Trophoblast cell (in vitro differentiated cells and primary cell): ENCODE measurements at regions not wholly inside any gene's neighbourhood (a gene's known extent, or its start where the extent isn't known, plus 50 kb on each side); places are given as distances from the start of the nearest gene placed in this dataset.

Experiments used
- DNase-seq, 2 donors: peaks; one replicate each; pipeline ENCODE4 v3.0.0-alpha.2; 2016
- H2AFZ ChIP-seq: 2 replicates; pipeline ENCODE4 v1.6.1; 2013; ENCODE audit warnings: low read length, moderate library complexity, mild to moderate bottlenecking; ENCODE audit not compliant: insufficient read depth, poor library complexity
- H2AK5ac ChIP-seq: 2 replicates; pipeline ENCODE4 v1.6.1; 2013; ENCODE audit warnings: mild to moderate bottlenecking, low read length
- H2BK120ac ChIP-seq: 2 replicates; pipeline ENCODE4 v1.6.1; 2013; ENCODE audit warnings: low read length, mild to moderate bottlenecking, moderate library complexity; ENCODE audit not compliant: insufficient read depth, poor library complexity
- H2BK12ac ChIP-seq: 2 replicates; pipeline ENCODE4 v1.6.1; 2013; ENCODE audit warnings: mild to moderate bottlenecking, low read length, moderate library complexity
- H2BK5ac ChIP-seq: 2 replicates; pipeline ENCODE4 v1.6.1; 2013; ENCODE audit warnings: low read length, low read depth, moderate library complexity, mild to moderate bottlenecking; ENCODE audit not compliant: poor library complexity
- H3K14ac ChIP-seq: 2 replicates; pipeline ENCODE4 v1.6.1; 2013; ENCODE audit warnings: mild to moderate bottlenecking, low read length
- H3K18ac ChIP-seq: 2 replicates; pipeline ENCODE4 v1.6.1; 2013; ENCODE audit warnings: mild to moderate bottlenecking, low read length
- H3K23ac ChIP-seq: 2 replicates; pipeline ENCODE4 v1.6.1; 2013; ENCODE audit warnings: low read length
- H3K27ac ChIP-seq: 2 replicates; pipeline ENCODE4 v1.5.1; 2013; ENCODE audit warnings: low read depth, mild to moderate bottlenecking, inconsistent platforms, low read length, moderate library complexity
- H3K27me3 ChIP-seq: 2 replicates; pipeline ENCODE4 v1.6.1; 2013; ENCODE audit warnings: inconsistent platforms, mild to moderate bottlenecking, low read length, moderate library complexity; ENCODE audit not compliant: insufficient read depth
- H3K36me3 ChIP-seq, 2 experiments: 1 replicate in 1 of 2; 2 replicates in 1 of 2; pipeline ENCODE4 v1.6.1; 2013; ENCODE audit warnings: low read length in 2 of 2, mild to moderate bottlenecking in 2 of 2, moderate library complexity in 1 of 2; ENCODE audit not compliant: insufficient read depth in 2 of 2, control insufficient read depth in 1 of 2
- H3K4ac ChIP-seq: 2 replicates; pipeline ENCODE4 v1.6.1; 2013; ENCODE audit warnings: low read depth, mild to moderate bottlenecking, low read length, moderate library complexity
- H3K4me1 ChIP-seq, 2 experiments: 1 replicate in 1 of 2; 2 replicates in 1 of 2; pipeline ENCODE4 v1.6.1; 2013; ENCODE audit warnings: low read length in 2 of 2, mild to moderate bottlenecking in 2 of 2, moderate library complexity in 1 of 2; ENCODE audit not compliant: insufficient read depth in 2 of 2, control insufficient read depth in 1 of 2
- H3K4me2 ChIP-seq: 2 replicates; pipeline ENCODE4 v1.6.1; 2013; ENCODE audit warnings: inconsistent platforms, mild to moderate bottlenecking, low read length, moderate library complexity
- H3K4me3 ChIP-seq: 2 replicates; pipeline ENCODE4 v1.5.1; 2013; ENCODE audit warnings: mild to moderate bottlenecking, low read depth, low read length, inconsistent platforms
- H3K79me1 ChIP-seq: one replicate; pipeline ENCODE4 v1.6.1; 2013; ENCODE audit warnings: low read length
- H3K79me2 ChIP-seq: 2 replicates; pipeline ENCODE4 v1.6.1; 2013; ENCODE audit warnings: low read length, mild to moderate bottlenecking; ENCODE audit not compliant: control insufficient read depth, insufficient read depth, poor library complexity
- H3K9ac ChIP-seq: 2 replicates; pipeline ENCODE4 v1.6.1; 2013; ENCODE audit warnings: mild to moderate bottlenecking, low read length
- H3K9me3 ChIP-seq: 2 replicates; pipeline ENCODE4 v1.6.1; 2013; ENCODE audit warnings: low read depth, mild to moderate bottlenecking, control low read depth, inconsistent platforms, low read length; ENCODE audit not compliant: insufficient read depth
- H4K12ac ChIP-seq: 2 replicates; pipeline ENCODE4 v1.6.1; 2013; ENCODE audit warnings: low read depth, mild to moderate bottlenecking, low read length, moderate library complexity
- H4K8ac ChIP-seq: 2 replicates; pipeline ENCODE4 v1.6.1; 2013; ENCODE audit warnings: low read depth, mild to moderate bottlenecking, low read length, moderate library complexity
- H4K91ac ChIP-seq: one replicate; pipeline ENCODE4 v1.6.1; 2013; ENCODE audit warnings: low read depth, mild to moderate bottlenecking, low read length, moderate library complexity
- WGBS: extraction: QIAGEN DNeasy Blood & Tissue Kit; methylation state at CpG from one replicate; pipeline ENCODE4 v1.1.7; 2013; ENCODE audit warnings: missing lambda C conversion rate; ENCODE audit not compliant: insufficient read length, insufficient coverage; ENCODE audit errors: extremely low coverage; 5-methylcytosine and 5-hydroxymethylcytosine counted together

GRCh38 chr19:27881213-27881612 is 1331.7 kb downstream of the UQCRFS1 start:
- Histone ChIP-seq H3K27ac (no peak overlapping the region), H3K79me2 (no peaks in the 10 kb centered on the region), H4K91ac (no peak overlapping the region), H3K36me3 (no peaks in the 10 kb centered on the region), H3K9me3 (peaks cover 19% of the 10 kb centered on the region), H2AK5ac (no peak overlapping the region), H3K9ac (no peak overlapping the region), H3K4ac (no peak overlapping the region), H4K12ac (no peak overlapping the region), H3K27me3 (no peaks in the 10 kb centered on the region), H3K18ac (no peak overlapping the region), H3K4me3 (no peak overlapping the region), H3K4me2 (no peak overlapping the region), H4K8ac (no peak overlapping the region), H3K79me1 (no peaks in the 10 kb centered on the region), H2BK12ac (no peak overlapping the region), H3K14ac (no peak overlapping the region), H2BK5ac (no peak overlapping the region), H3K4me1 (no peaks in the 10 kb centered on the region), H2AFZ (no peak overlapping the region), H3K23ac (no peak overlapping the region), H2BK120ac (no peak overlapping the region)
- DNase-seq = no peak
- no CpG with 5 or more reads among the region's 3 CpGs for WGBS

GRCh38 chr19:27876976-27877512 is 1335.9 kb downstream of the UQCRFS1 start:
- Histone ChIP-seq H4K8ac (no peak overlapping the region), H3K23ac (no peak overlapping the region), H3K27ac (no peak overlapping the region), H3K4ac (no peak overlapping the region), H3K18ac (no peak overlapping the region), H3K4me1 (no peaks in the 10 kb centered on the region), H3K4me2 (no peak overlapping the region), H3K9me3 (peaks cover 18% of the 10 kb centered on the region), H3K9ac (no peak overlapping the region), H2BK5ac (no peak overlapping the region), H3K14ac (no peak overlapping the region), H3K36me3 (no peaks in the 10 kb centered on the region), H3K4me3 (no peak overlapping the region), H2AFZ (no peak overlapping the region), H2AK5ac (no peak overlapping the region), H3K27me3 (no peaks in the 10 kb centered on the region), H4K12ac (no peak overlapping the region), H3K79me2 (no peaks in the 10 kb centered on the region), H4K91ac (no peak overlapping the region), H3K79me1 (no peaks in the 10 kb centered on the region), H2BK12ac (no peak overlapping the region), H2BK120ac (no peak overlapping the region)
- WGBS = no CpG with 5 or more reads among the region's 6 CpGs
- DNase-seq = no peak

GRCh38 chr19:27876489-27876888 is 1336.5 kb downstream of the UQCRFS1 start:
- no peak overlapping the region for H4K8ac ChIP-seq
- H2AFZ ChIP-seq = no peak overlapping the region
- H3K9ac ChIP-seq = no peak overlapping the region
- no peak overlapping the region for H3K4me3 ChIP-seq
- H3K79me2 ChIP-seq = no peaks in the 10 kb centered on the region
- no peak overlapping the region for H3K4ac ChIP-seq
- H3K14ac ChIP-seq = no peak overlapping the region
- H2BK120ac ChIP-seq = no peak overlapping the region
- no peaks in the 10 kb centered on the region for H3K27me3 ChIP-seq
- no peak overlapping the region for H4K12ac ChIP-seq
- H2BK12ac ChIP-seq = no peak overlapping the region
- no peak overlapping the region for H3K27ac ChIP-seq
- no peaks in the 10 kb centered on the region for H3K4me1 ChIP-seq
- no peak overlapping the region for H2BK5ac ChIP-seq
- H3K18ac ChIP-seq = no peak overlapping the region
- WGBS = no CpG with 5 or more reads among the region's 3 CpGs
- H3K23ac ChIP-seq = no peak overlapping the region
- no peak overlapping the region for H4K91ac ChIP-seq
- no peaks in the 10 kb centered on the region for H3K36me3 ChIP-seq
- peaks cover 18% of the 10 kb centered on the region for H3K9me3 ChIP-seq
- no peak for DNase-seq
- H3K4me2 ChIP-seq = no peak overlapping the region
- H3K79me1 ChIP-seq = no peaks in the 10 kb centered on the region
- H2AK5ac ChIP-seq = no peak overlapping the region

DNA sequence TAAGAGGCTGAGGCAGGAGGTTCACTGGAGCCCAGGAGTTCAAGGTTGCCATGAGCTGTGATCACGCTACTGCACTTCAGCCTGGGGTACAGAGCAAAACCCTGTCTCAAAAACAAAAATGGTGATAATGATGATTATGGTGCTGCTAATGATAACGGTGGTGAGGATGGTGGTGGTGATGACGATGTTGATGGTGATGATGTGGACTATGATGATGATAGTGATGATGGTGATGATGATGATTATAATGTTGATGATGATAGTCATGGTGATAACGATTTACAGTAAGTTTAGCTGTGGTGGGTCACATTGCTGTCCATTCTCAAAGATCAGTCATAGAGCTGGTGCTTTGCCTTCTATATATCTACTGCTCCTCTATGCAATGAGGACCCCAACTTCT is 1340.6 kb downstream of the UQCRFS1 start:
- no CpG with 5 or more reads among the region's 4 CpGs for WGBS
- no peak overlapping the region for H2BK120ac ChIP-seq

More for the DNA sequence above, 1340.6 kb downstream of the UQCRFS1 start:
- Histone ChIP-seq H2AK5ac (no peak overlapping the region), H3K4me2 (no peak overlapping the region), H3K18ac (no peak overlapping the region), H4K12ac (no peak overlapping the region), H2BK5ac (no peak overlapping the region), H3K27me3 (no peaks in the 10 kb centered on the region), H3K9me3 (peaks cover 15% of the 10 kb centered on the region), H3K23ac (no peak overlapping the region), H3K9ac (no peak overlapping the region), H2AFZ (no peak overlapping the region), H4K8ac (no peak overlapping the region), H3K14ac (no peak overlapping the region), H3K4me1 (no peaks in the 10 kb centered on the region), H2BK12ac (no peak overlapping the region), H4K91ac (no peak overlapping the region), H3K4me3 (no peak overlapping the region), H3K79me1 (no peaks in the 10 kb centered on the region), H3K4ac (no peak overlapping the region), H3K79me2 (no peaks in the 10 kb centered on the region), H3K27ac (no peak overlapping the region), H3K36me3 (no peaks in the 10 kb centered on the region)
- no peak for DNase-seq
